Gastroesophageal sphincter (tissue), 3 donors: ENCODE measurements at regions not wholly inside any gene's neighbourhood (a gene's known extent, or its start where the extent isn't known, plus 50 kb on each side); places are given as distances from the start of the nearest gene placed in this dataset.

Experiments used
- CTCF ChIP-seq, 4 experiments: fragments of 200-600 bp in 2 of 4; fragments of 450-650 bp in 2 of 4; sonication (generic) in 1 of 4; IDR thresholded peaks; one replicate each; pipeline ENCODE4 v1.5.1; 2017 to 2019; ENCODE audit warnings: antibody characterized with exemption in 4 of 4, mild to moderate bottlenecking in 2 of 4, moderate library complexity in 2 of 4
- POLR2A ChIP-seq, 2 donors: fragments of 450-650 bp; IDR thresholded peaks; one replicate each; pipeline ENCODE4 v1.6.1; 2017; ENCODE audit warnings: antibody characterized with exemption in 2 of 2, mild to moderate bottlenecking in 2 of 2, moderate library complexity in 1 of 2

GRCh38 chr12:77601069-77601468 is 229.6 kb upstream of the NAV3 start:
- TF ChIP-seq CTCF (IDR thresholded peaks at IDR 0.05) (no peak), POLR2A (IDR thresholded peaks at IDR 0.05) (no peak)
